GM04504 (cell line): ENCODE measurements at regions not wholly inside any gene's neighbourhood (a gene's known extent, or its start where the extent isn't known, plus 50 kb on each side); places are given as distances from the start of the nearest gene placed in this dataset.

Experiments used
- DNase-seq: peaks from one replicate; pipeline ENCODE4 v3.0.0-alpha.2; 2012; ENCODE audit warnings: low read depth

- no peak for DNase-seq
Observed at GRCh38 chrX:68927178-68927577, 98.4 kb downstream of the EFNB1 start.

- DNase-seq: no peak
Observed at GRCh38 chrX:68923147-68923546, 94.3 kb downstream of the EFNB1 start.

- no peak for DNase-seq
Observed at GRCh38 chrX:68922013-68922412, 93.2 kb downstream of the EFNB1 start.

- DNase-seq: no peak
Observed at GRCh38 chrX:68920561-68920960, 91.7 kb downstream of the EFNB1 start.

DNA sequence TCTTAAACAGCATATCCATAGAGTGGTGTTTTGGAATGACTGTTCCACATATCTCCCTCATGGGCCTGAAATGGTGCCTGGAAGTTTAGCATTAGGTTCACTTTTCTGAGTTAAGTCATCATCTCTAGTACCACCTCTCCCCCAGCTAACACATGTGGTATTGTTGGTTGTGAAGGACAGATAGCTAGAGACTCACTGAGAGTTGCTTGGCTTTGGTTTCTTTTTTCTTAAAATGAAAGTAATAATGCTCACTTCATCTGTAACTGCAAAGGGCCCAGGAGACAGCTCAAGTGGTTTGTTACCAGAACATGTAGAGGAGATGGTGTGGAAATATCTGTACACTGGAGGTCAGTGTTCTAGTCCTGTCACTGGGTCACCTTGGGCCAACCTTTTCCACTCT is 90.9 kb downstream of the EFNB1 start:
- no peak for DNase-seq

DNA sequence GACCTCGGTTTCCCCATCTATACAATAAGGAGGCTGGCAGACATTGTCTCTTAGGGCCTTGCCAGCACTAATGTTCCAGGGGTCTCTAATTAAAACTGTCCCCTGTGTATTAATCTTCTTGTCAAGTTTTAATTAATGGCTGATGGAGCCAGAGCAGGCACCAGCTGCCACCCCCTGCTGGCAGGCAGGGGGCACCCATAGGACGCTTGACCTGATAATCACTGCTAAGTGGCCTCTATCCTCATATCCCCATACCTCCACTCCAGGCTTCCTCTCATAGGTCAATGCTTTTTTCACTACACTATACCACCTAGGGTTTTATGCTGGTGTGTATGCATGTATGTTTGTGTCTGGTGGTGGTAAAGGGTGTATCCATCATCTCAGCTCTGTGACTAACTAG is 89.4 kb downstream of the EFNB1 start:
- no peak for DNase-seq

DNA sequence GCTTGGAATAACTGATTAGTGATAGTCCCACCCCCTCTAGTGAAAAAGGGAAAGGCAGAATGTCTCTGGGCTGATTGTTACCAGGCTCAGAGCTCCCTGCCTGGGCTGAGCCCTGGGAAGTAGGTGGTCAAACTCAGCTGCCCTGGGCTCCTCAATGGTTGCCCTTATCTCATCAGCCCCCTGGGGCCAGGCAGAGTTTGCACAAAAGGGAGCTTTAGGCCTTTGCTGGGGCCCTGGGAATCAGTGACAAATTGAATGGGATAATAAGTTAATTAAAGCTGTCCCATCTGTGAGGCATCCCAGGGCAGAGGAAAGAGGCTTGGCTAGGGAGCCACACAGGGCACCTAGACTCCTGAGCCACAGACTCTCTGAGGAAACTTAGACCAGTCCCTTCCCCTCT is 89.0 kb downstream of the EFNB1 start:
- DNase-seq: no peak

DNA sequence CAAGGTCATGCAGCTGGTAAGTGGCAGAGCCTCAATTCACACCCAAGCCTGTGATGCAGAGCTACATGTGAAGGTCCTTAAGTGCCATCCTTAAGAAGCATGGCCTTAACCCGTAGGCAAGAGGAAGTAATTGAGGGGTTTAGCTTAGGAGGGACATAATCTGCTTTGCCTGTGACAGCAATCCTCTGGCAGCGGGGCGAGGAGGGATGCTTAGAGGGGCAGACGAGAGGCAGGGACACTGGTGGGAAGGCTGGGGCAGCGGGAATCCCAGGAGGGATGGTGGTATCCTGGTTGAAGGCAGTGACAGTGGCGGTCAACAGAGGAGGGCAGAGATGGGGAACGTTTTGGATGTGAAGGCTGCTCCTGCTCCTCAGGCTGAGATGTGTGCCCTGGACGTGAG is 88.1 kb downstream of the EFNB1 start:
- no peak for DNase-seq

- no peak for DNase-seq
Observed at GRCh38 chrX:68915778-68916177, 87.0 kb downstream of the EFNB1 start.

DNA sequence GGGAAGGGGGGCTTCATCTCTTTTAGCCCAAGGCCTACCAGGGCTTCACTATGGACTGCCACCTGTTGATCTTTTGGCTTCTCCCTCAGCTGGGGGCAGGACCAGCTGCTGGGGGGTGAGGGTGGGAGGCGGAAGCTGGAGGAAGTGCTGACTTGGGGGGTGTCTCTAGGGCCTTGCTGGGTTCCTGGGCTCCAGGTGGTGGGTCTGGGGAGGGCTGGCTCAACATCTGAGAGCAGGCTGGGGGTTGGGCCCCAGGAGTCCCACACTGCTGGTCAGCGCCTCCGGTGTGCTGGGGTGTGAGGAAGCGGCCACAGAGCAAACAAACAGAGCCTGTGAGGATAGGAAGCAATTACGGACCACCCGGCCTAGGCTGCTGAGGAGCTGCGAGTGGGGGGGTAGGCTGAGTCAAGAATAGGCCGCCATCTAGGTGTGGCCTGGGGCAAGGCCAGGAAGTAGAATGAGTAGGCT is 85.7 kb downstream of the EFNB1 start:
- no peak for DNase-seq

DNA sequence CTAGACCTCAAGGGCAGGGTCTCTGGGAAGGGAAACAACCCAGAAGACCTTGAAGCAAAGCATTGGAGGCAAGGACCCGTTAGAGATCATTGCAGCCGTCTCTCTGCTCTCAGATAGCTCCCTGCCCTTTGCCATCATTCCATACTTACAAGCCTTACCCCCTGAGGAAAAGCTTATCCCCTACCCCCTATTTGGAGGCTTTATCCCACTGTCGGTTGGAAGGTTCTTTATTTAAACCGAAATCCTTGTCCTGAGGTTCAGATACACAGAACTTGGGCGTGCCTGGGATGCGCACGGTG is 84.4 kb downstream of the EFNB1 start:
- no peak for DNase-seq

DNA sequence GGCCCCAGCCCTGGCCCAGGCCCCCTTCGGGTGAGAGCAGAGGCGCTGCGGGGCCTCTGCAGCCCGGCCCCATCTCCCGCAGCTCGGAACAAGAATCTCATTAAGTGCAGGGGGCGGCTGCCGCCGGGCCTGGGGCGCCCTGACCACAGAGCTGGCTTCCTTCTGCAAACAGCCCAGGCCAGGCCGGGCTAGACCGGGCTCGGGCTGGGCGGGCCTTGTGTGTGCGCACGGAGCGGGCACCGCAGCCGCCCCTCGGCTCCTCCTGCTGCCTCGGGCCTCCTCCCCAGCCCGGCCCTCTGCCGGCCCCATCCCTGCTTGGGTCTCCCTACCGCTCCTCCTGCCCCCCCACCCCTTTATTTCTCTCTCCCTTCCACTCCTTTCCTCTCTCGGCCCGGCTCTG is 83.3 kb downstream of the EFNB1 start:
- no peak for DNase-seq

DNA sequence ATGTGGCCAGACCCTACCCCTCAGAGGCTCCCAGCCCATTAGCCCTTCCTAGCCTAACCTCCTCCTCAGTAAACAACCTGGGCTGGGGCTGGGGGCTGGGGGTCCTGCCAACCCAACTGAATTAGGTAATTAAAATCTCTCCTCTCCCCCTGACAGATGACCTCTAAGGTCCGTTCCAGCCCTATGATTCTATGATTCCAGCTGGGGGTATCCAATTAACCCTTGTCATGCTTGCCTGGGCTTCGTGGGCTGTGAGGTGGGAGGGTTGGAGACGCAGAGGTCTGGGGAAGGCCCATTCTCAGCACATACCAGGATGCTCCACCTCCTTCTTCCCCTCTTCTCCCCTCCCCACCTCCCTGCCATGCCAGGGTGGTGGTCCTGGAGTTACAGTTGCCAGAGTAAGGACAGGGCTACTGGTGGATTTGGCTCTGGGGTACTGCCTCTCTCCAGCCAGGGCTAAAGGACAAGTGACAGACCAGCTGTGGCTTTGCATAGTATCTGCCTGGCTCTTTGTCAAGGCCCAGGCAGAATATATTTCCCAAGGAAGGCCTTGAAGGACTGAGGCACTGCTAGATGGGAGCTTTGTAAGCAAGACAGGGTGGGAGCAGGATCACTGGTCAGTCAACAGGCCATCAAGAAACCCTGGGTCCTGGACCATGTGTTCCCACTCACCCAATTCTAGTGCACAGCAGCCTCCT is 82.1 kb downstream of the EFNB1 start:
- no peak for DNase-seq

DNA sequence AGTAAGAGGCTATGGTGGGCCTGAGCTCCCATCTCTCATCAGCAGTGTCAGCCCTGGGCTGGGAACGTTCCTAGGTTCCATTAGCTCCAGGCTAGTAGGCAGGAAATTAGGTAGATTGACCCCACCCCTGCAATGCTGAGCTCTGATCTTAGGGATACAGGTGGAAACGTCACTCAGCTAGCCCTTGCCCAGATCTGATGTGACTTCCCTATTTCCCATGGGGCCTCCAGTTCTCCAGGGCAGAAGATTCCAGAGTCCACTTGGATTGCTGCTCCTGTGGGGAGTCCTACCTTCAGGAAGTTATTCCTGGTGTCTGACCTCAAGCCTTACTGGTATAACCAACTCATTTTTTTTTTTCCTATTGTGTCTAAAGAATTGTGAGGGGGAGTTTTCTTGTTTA is 81.1 kb downstream of the EFNB1 start:
- DNase-seq: no peak

- DNase-seq: no peak
Observed at GRCh38 chrX:68908071-68908470, 79.2 kb downstream of the EFNB1 start.

DNA sequence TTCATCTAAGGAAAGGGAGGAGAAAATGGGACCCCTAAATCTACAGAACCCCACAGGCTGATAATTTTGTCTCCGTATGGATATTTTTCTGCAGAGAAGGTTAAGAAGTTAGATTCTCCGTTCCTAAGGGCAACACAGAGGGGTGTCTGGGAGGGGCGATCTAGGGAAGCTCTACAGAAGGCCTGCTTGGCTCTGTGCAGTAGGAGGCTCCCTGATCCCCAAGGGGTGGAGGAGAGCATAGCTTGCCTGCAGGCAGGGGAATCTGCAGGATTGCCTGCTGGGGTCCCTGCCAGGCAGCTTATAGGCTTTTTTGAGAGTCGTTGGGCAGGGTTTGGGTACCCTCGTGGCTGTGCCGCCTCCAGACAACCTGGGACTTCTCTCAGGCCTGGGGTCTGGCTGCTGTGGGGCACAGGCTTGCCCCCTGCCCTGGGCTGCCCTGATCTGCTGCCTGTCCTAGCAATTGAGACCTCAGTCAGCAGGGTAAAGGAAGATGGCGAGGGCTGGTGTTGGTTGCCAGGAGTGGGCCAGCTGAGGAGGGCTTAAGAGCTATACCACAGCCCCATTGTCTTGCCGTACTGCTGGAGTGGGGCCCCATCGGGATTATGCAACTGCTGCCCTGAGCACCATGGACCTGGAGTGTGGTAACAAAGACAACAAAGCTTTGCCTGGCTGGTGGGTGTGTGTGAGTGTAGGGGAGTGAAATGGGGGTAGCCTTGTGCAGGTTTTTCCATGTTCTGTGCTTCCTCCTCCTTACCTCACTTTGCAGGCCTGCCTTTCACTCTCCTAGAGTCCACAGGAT is 74.1 kb downstream of the EFNB1 start:
- DNase-seq: no peak

DNA sequence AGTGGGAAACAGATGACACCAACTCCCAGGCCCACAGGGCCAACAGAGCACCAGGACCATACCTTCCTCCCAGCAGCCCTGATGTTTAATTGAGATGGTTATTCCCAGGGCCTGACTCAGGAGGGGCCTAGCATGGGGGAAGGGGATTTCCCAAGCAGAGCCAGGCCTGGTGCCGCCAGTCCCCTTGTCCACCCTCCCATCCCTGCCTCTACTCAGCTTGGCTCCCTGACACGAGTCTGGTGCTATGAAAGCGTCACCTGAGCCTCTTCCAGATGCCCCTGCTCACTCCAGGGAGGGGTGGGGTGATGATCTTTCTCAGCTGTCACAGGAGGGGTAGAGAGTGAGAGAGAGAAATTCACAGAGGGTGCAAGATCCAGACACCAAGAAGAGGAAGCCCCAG is 72.7 kb downstream of the EFNB1 start:
- no peak for DNase-seq

DNA sequence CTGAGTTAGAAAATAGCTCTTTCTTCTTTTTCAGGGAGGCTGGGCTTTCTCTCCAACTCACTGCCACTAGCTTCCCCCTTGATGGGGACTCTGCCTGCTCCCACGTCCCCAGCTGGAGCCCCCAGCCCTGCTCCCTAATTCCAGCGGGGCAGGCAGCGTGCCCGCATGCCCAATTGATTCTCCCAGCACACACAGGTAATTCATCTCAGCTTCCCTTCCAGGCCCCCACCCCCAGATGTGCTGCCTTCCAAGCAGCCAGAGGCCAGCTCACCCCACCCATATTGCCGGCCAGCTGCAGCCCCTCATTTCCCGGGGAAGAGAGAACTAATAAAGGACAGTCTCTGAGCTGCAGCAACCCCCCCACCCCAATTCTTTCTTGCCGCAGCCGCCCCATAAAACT is 69.8 kb downstream of the EFNB1 start:
- no peak for DNase-seq

DNA sequence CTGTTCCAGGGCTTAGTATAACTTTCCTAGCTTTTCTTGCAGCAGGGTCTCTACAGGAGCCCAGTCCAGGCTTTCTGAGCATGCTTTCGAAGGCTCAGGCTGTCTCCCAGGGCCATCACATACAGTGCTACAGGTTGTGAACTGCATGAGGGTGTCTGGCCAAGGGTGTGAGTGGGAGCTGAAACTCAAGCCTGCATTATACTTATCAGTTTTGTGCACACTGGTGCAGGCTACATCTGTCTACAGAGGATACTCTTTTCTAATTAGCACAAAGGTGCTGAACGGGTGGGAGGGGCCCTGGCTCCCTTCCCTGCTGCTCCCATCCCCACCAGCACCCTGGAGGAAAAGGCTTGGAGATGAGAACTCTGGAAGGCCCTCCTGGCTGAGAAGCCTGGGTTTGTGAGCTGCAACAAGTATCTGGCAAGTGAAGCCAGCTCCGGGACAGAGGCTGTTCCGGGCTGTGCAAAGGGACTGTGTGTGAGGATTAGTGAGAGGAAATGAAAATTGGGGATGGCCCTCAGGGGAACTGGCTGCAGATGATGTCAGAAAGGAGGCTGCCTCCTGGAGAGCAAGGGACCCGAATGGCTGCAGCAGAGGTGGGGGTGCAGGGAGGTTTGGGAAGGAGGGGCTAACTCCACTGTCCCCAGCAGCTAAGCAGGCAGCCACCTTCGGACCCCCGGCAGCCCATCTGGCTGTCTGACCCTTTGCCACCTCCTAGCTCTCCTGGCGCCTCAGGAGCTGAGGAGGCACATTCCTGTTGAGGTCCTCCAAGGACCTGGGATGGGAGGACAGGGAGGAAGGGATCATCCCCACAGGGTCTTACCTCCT is 68.5 kb downstream of the EFNB1 start:
- DNase-seq: no peak

- DNase-seq: no peak
Observed at GRCh38 chrX:68896581-68896980, 67.8 kb downstream of the EFNB1 start.

DNA sequence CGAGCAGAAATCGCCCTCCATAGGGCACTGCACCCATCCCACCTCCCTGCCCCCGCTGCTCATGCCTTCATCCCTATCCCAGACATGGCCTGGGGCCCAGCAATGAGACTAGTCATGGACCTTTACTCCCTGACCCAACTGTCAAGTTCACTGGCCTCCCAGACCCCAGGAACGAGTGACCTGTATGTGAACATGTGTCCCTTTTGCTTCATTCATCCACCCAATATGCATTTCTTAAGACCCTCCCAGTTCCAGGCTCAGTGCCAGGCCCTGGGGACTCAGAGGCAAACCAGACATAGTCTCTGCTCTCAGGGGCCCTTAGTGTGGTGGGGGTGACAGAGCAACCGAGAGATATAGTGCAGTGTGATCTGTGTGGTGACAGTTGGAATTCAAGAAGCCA is 67.0 kb downstream of the EFNB1 start:
- DNase-seq: no peak

GRCh38 chrX:68895341-68895755 is 66.5 kb downstream of the EFNB1 start:
- DNase-seq: no peak
